HEK293 (cell line): ENCODE measurements at regions not wholly inside any gene's neighbourhood (a gene's known extent, or its start where the extent isn't known, plus 50 kb on each side); places are given as distances from the start of the nearest gene placed in this dataset.

Source experiments
- CTCF ChIA-PET: fragments of 350-600 bp; formaldehyde crosslinking; extraction: SDS; loops from one replicate; lab custom pipeline; 2021; ENCODE audit warnings: antibody characterized with exemption; lab: Yijun Ruan, JAX
- POLR2A ChIA-PET: fragments of 300-600 bp; formaldehyde crosslinking; extraction: SDS; loops from one replicate; lab custom pipeline; 2020; ENCODE audit warnings: antibody characterized with exemption, inconsistent platforms; lab: Yijun Ruan, JAX
- H3K27ac ChIP-seq: fragments of 200-500 bp; sonication (Bioruptor generic); 2 replicates; pipeline ENCODE4 v1.5.1; 2014; ENCODE audit warnings: low read depth, low read length, control low read depth, inconsistent platforms; ENCODE audit errors: extremely low read depth
- H3K36me3 ChIP-seq, 2 experiments: fragments of 200-500 bp in 1 of 2; sonication (Bioruptor generic) in 1 of 2; 1 replicate in 1 of 2; 2 replicates in 1 of 2; pipeline ENCODE4 v1.5.1; 2014 to 2017; ENCODE audit warnings: inconsistent platforms in 2 of 2, low read length in 2 of 2; ENCODE audit not compliant: control insufficient read depth in 2 of 2, insufficient read depth in 1 of 2
- H3K4me1 ChIP-seq: fragments of 200-500 bp; sonication (Bioruptor generic); 2 replicates; pipeline ENCODE4 v1.5.1; 2014; ENCODE audit warnings: mild to moderate bottlenecking, low read length, inconsistent platforms; ENCODE audit not compliant: control insufficient read depth, insufficient read depth
- H3K4me3 ChIP-seq: 2 replicates; pipeline ENCODE4 v1.5.1; 2011; ENCODE audit warnings: low read depth, mild to moderate bottlenecking, control low read depth, low read length, moderate library complexity
- H3K9me3 ChIP-seq: fragments of 200-500 bp; sonication (Bioruptor generic); 2 replicates; pipeline ENCODE4 v1.5.1; 2014; ENCODE audit warnings: low read depth, low read length, inconsistent platforms; ENCODE audit not compliant: control insufficient read depth, insufficient read depth
- IKZF3 ChIP-seq: fragments of 450-650 bp; IDR thresholded peaks from 2 replicates; pipeline ENCODE4 v1.5.0; 2018; ENCODE audit warnings: missing biosample characterization, mild to moderate bottlenecking, missing genetic modification characterization, moderate library complexity
- MEIS1 ChIP-seq: sonication (generic); formaldehyde crosslinking; IDR thresholded peaks from 2 replicates; pipeline ENCODE4 v1.8.1; 2022; ENCODE audit warnings: missing genetic modification reagents, mild to moderate bottlenecking, borderline replicate concordance
- PRDM1 ChIP-seq: fragments of 450-650 bp; formaldehyde crosslinking; IDR thresholded peaks from 2 replicates; pipeline ENCODE4; 2016; ENCODE audit warnings: missing biosample characterization, missing genetic modification characterization
- ZBTB7A ChIP-seq: fragments of 450-650 bp; formaldehyde crosslinking; IDR thresholded peaks from 2 replicates; pipeline ENCODE4 v1.5.1; 2016; ENCODE audit warnings: low read depth, missing biosample characterization, missing genetic modification characterization
- ZNF133 ChIP-seq: fragments of 450-650 bp; formaldehyde crosslinking; IDR thresholded peaks from 2 replicates; pipeline ENCODE4 v1.5.1; 2016; ENCODE audit warnings: missing biosample characterization, missing genetic modification characterization
- ZNF280D ChIP-seq: fragments of 450-650 bp; formaldehyde crosslinking; IDR thresholded peaks from 2 replicates; pipeline ENCODE4 v1.5.1; 2016; ENCODE audit warnings: missing biosample characterization, missing genetic modification characterization
- ZNF335 ChIP-seq: fragments of 450-650 bp; formaldehyde crosslinking; conservative IDR thresholded peaks from 2 replicates; pipeline ENCODE4 v1.5.1; 2016; ENCODE audit warnings: missing biosample characterization, missing genetic modification characterization
- ZNF341 ChIP-seq: fragments of 450-650 bp; formaldehyde crosslinking; IDR thresholded peaks from 2 replicates; pipeline ENCODE4; 2016; ENCODE audit warnings: low read depth, missing biosample characterization, missing genetic modification characterization
- ZNF513 ChIP-seq: fragments of 450-650 bp; IDR thresholded peaks from 2 replicates; pipeline ENCODE4 v1.5.1; 2018; ENCODE audit warnings: missing biosample characterization, missing genetic modification characterization
- ZNF555 ChIP-seq: fragments of 450-650 bp; formaldehyde crosslinking; conservative IDR thresholded peaks from 2 replicates; pipeline ENCODE4 v1.5.1; 2017; ENCODE audit warnings: missing biosample characterization, mild to moderate bottlenecking, missing genetic modification characterization, inconsistent platforms
- ZNF558 ChIP-seq: fragments of 450-650 bp; formaldehyde crosslinking; IDR thresholded peaks from 2 replicates; pipeline ENCODE4 v1.5.1; 2016; ENCODE audit warnings: missing biosample characterization, missing genetic modification characterization
- ZNF585B ChIP-seq: fragments of 450-650 bp; formaldehyde crosslinking; IDR thresholded peaks from 2 replicates; pipeline ENCODE4 v1.5.1; 2016; ENCODE audit warnings: missing biosample characterization, missing genetic modification characterization
- ZNF639 ChIP-seq: fragments of 450-650 bp; formaldehyde crosslinking; IDR thresholded peaks from 2 replicates; pipeline ENCODE4 v1.5.1; 2016; ENCODE audit warnings: missing biosample characterization, missing genetic modification characterization
- ZNF645 ChIP-seq: fragments of 450-650 bp; formaldehyde crosslinking; IDR thresholded peaks from 2 replicates; pipeline ENCODE4; 2016; ENCODE audit warnings: missing biosample characterization, missing genetic modification characterization
- ZNF654 ChIP-seq: fragments of 450-650 bp; formaldehyde crosslinking; IDR thresholded peaks from 2 replicates; pipeline ENCODE4 v1.5.1; 2016; ENCODE audit warnings: low read depth, missing biosample characterization, missing genetic modification characterization
- ZNF707 ChIP-seq: fragments of 450-650 bp; formaldehyde crosslinking; IDR thresholded peaks from 2 replicates; pipeline ENCODE4 v1.5.1; 2016; ENCODE audit warnings: missing biosample characterization, missing genetic modification characterization
- ZNF843 ChIP-seq: fragments of 450-650 bp; formaldehyde crosslinking; IDR thresholded peaks from 2 replicates; pipeline ENCODE4 v1.5.1; 2016; ENCODE audit warnings: missing biosample characterization, missing genetic modification characterization
- ZSCAN30 ChIP-seq: fragments of 450-650 bp; IDR thresholded peaks from 2 replicates; pipeline ENCODE4 v1.5.1; 2018; ENCODE audit warnings: missing biosample characterization, mild to moderate bottlenecking, missing genetic modification characterization, moderate library complexity
- ZSCAN4 ChIP-seq: fragments of 450-650 bp; formaldehyde crosslinking; IDR thresholded peaks from 2 replicates; pipeline ENCODE4 v1.5.1; 2017; ENCODE audit warnings: missing biosample characterization, missing genetic modification characterization
- TF ChIP-seq, protein P1 (sequence below): fragments of 450-650 bp; formaldehyde crosslinking; IDR thresholded peaks from 2 replicates; pipeline ENCODE4 v1.5.1; 2016; ENCODE audit warnings: missing biosample characterization, missing genetic modification characterization

DNA sequence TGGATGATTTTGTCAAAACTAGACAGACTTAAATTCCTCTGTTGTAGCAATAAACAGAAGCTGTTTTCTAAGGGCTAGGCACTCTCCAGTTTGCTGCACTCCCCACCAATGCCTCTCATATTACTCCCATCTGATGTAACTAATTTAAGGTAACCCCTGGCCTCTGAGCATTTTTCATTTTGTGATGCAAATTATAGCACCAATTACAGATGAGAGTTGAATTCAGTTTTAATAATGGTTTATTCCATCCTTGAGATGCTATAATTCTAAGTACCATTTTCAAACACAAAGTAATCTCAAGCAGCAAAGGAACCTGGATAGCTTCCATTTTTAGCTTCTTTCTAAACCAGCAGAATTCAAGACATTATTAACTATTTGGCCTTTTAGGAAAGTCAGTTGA is 280.4 kb upstream of the DAB1 start (continued):
- TF ChIP-seq IKZF3, result no peak
- TF ChIP-seq ZNF707 (tag by site-specific recombination), result no peak

DNA sequence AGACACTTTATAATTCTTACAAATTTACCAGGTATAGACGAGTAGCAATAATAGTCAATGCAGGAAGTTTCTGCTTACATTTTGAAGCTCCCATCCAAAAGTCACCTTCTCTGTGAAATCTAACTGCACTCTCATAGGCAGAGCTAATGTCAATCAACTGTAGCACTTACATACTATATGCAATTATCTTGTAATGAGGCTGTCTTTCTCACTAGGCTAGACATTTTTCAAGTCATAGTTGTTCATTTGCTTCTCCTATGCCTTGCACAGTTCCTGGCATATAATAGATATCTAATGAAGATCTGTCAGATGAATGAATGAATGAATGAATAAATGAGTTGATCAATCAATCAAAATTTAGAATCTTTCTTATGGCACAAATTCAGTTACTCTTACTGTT is 273.0 kb upstream of the DAB1 start:
- POLR2A ChIA-PET, result no interaction called here
- Histone ChIP-seq H3K4me1 (no peaks in the 10 kb centered on the region), H3K9me3 (no peaks in the 10 kb centered on the region), H3K4me3 (no peak overlapping the region), H3K36me3 (no peaks in the 10 kb centered on the region), H3K27ac (no peak overlapping the region)
- CTCF ChIA-PET, result no interaction called here
- no peak for TF ChIP-seq ZNF280D (tag by site-specific recombination)
- TF ChIP-seq ZNF843 (tag by site-specific recombination), result no peak
- TF ChIP-seq ZNF645, result no peak
- no peak for TF ChIP-seq ZNF555 (tag by site-specific recombination)
- TF ChIP-seq ZNF558, result no peak

DNA sequence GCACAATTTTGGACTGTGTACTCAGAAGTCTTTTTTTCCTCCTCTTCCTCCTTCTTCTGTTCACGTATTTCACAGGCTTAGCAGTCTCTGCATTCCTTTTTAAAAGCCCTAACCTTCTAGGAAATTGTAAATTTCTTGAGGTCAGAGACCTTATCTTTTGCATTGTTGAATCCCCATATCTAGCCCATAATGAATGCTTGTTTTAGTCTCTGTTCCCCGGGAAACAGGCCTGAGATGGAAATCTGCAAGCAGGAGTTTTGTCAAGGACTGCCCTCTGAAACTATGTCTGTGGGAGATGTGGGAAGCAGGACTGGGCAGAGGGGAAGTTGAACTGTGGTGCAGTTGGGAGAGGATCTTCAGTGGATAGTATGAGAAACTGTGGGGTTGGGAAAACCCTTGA is 272.2 kb upstream of the DAB1 start:
- H3K4me1 ChIP-seq, result no peaks in the 10 kb centered on the region
- CTCF ChIA-PET, result no interaction called here
- no peak overlapping the region for H3K27ac ChIP-seq
- TF ChIP-seq ZNF335 (tag by site-specific recombination) (no peak), ZNF133 (no peak), ZNF654 (tag by site-specific recombination) (no peak), ZNF513 (no peak), MEIS1 (CRISPR knock-in tag) (no peak), ZNF341 (tag by site-specific recombination) (no peak), IKZF3 (no peak), PRDM1 (tag by site-specific recombination) (no peak), ZSCAN30 (no peak), ZNF585B (no peak), ZBTB7A (tag by site-specific recombination) (no peak), ZSCAN4 (no peak), ZNF639 (tag by site-specific recombination) (no peak)
- TF ChIP-seq, protein P1, sequence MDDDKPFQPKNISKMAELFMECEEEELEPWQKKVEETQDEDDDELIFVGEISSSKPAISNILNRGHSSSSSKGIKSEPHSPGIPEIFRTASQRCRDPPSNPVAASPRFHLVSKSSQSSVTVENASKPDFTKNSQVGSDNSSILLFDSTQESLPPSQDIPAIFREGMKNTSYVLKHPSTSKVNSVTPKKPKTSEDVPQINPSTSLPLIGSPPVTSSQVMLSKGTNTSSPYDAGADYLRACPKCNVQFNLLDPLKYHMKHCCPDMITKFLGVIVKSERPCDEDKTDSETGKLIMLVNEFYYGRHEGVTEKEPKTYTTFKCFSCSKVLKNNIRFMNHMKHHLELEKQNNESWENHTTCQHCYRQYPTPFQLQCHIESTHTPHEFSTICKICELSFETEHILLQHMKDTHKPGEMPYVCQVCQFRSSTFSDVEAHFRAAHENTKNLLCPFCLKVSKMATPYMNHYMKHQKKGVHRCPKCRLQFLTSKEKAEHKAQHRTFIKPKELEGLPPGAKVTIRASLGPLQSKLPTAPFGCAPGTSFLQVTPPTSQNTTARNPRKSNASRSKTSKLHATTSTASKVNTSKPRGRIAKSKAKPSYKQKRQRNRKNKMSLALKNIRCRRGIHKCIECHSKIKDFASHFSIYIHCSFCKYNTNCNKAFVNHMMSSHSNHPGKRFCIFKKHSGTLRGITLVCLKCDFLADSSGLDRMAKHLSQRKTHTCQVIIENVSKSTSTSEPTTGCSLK (tag by site-specific recombination), result no peak
- POLR2A ChIA-PET, result no interaction called here
- no peaks in the 10 kb centered on the region for H3K36me3 ChIP-seq
- no peaks in the 10 kb centered on the region for H3K9me3 ChIP-seq
- H3K4me3 ChIP-seq, result no peak overlapping the region
